DMS53 treated with DMSO at 0.1 percent for 48 hours (cell line): ENCODE measurements at regions not wholly inside any gene's neighbourhood (a gene's known extent, or its start where the extent isn't known, plus 50 kb on each side); places are given as distances from the start of the nearest gene placed in this dataset.

Source experiments
- DNase-seq: peaks from one replicate; lab custom pipeline; 2025; ENCODE audit not compliant: unreplicated experiment; lab: John Stamatoyannopoulos, UW

GRCh38 chr5:8234179-8234770, 365.3 kb downstream of the MTRR start:
- no peak for DNase-seq

GRCh38 chr5:8238080-8238479, 369.1 kb downstream of the MTRR start:
- no peak for DNase-seq

- no peak for DNase-seq
These were observed 370.2 kb downstream of the MTRR start for GRCh38 chr5:8239198-8239597.

- DNase-seq = no peak
These were observed 370.7 kb downstream of the MTRR start for GRCh38 chr5:8239646-8240045.

- DNase-seq = no peak
These were observed 372.1 kb downstream of the MTRR start for GRCh38 chr5:8241076-8241475.

GRCh38 chr5:8241558-8241957, 372.6 kb downstream of the MTRR start:
- no peak for DNase-seq

GRCh38 chr5:8247049-8247899, 378.3 kb downstream of the MTRR start:
- no peak for DNase-seq

DNA sequence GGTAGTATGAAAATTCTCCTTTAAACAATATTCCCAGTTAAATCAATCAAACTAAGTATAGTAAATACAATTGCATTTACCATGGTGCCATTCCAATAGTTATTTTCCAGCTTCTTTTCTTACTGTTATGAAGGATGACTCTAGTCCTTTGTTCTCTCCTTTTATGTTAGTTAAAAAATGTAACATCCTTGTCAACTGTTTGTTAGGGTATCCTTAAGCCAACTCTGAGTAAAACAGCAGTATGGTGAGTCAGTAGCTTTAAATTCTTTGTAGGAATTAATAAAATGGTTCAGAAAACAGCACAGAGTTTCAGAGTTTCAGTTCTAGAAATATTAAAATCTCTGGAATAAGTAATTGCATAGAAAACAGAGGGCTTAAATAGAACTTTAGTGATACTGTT, 384.4 kb downstream of the MTRR start:
- no peak for DNase-seq

DNA sequence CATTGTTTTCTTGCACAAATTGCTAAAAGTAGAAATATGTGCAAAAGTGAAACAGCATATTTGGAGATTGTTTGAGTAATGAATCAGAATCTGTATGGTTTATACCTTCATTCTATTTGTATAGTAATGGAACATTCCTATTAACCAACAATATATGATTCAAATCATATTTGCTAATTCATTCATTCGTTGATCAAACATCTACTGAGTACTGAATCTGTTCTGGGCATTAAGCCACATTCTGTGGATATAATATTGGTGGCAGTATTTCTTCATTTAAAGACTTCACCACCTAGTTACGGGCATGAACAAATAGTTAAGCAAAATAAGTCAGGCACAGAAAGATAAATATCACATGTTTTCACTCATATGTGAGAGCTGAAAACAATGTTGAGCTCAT, 385.7 kb downstream of the MTRR start:
- no peak for DNase-seq

- no peak for DNase-seq
These were observed 389.9 kb downstream of the MTRR start for GRCh38 chr5:8258801-8259200.

GRCh38 chr5:8270246-8270645, 401.3 kb downstream of the MTRR start:
- DNase-seq = no peak

- DNase-seq = no peak
These were observed 411.9 kb downstream of the MTRR start for GRCh38 chr5:8280711-8281363.

GRCh38 chr5:8288334-8288733, 419.4 kb downstream of the MTRR start:
- no peak for DNase-seq

GRCh38 chr5:8288897-8289516, 420.1 kb downstream of the MTRR start:
- DNase-seq = no peak

- DNase-seq = no peak
These were observed 420.8 kb downstream of the MTRR start for GRCh38 chr5:8289779-8290178.

- no peak for DNase-seq
These were observed 421.8 kb downstream of the MTRR start for GRCh38 chr5:8290721-8291120.

GRCh38 chr5:8291641-8292040, 422.7 kb downstream of the MTRR start:
- DNase-seq = no peak

- DNase-seq = no peak
These were observed 426.2 kb downstream of the MTRR start for GRCh38 chr5:8295141-8295540.

GRCh38 chr5:8299716-8300115, 430.8 kb downstream of the MTRR start:
- no peak for DNase-seq

GRCh38 chr5:8304341-8304740, 435.4 kb downstream of the MTRR start:
- DNase-seq = no peak

DNA sequence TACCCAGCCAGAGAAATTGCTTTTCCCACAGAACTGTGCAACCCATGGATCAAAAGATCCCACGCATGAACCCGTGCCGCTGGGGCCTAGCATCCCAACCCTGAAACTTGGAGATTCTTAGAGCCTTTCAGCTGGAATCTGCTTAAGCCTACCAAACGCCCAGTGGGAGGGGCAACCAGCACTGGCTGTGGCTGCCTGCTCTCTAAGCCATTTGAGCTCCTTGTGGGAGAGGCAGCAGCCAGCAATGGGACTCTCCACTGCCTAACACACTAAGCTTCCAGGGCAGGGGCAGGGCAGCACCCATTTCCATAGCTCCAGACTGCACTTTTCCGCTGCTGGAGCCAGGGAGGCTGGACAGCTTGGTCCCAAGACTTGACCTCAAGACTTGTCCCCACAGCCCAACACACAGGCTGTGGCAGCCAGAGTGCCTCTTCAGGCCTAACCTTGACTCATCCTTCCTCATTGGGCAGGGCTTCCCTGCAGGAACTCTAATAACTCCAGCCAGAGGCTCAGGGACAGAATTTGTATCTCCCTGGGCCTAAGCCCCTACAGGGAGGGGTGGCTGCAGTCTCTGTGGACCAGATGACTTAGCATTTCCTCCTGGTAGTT, 437.4 kb downstream of the MTRR start:
- no peak for DNase-seq
